Endodermal cell (in vitro differentiated cells): ENCODE measurements at regions not wholly inside any gene's neighbourhood (a gene's known extent, or its start where the extent isn't known, plus 50 kb on each side); places are given as distances from the start of the nearest gene placed in this dataset.
A peak's percentile ranks its signal among the peaks of the same experiment; 100 is the strongest.

Source experiments
- DNase-seq: peaks from one replicate; pipeline ENCODE4 v3.0.0-alpha.2; 2017
- H3K27ac ChIP-seq: 2 replicates; pipeline ENCODE4 v1.5.1; 2013; ENCODE audit warnings: mild to moderate bottlenecking, low read depth, low read length, moderate library complexity
- H3K27me3 ChIP-seq: 2 replicates; pipeline ENCODE4 v1.6.1; 2013; ENCODE audit warnings: mild to moderate bottlenecking, low read length, moderate library complexity; ENCODE audit not compliant: insufficient read depth, control insufficient read depth, poor library complexity, severe bottlenecking
- H3K36me3 ChIP-seq: 2 replicates; pipeline ENCODE4 v1.7.0; 2013; ENCODE audit warnings: mild to moderate bottlenecking, low read length, moderate library complexity; ENCODE audit not compliant: control insufficient read depth, insufficient read depth
- H3K4me1 ChIP-seq: one replicate; pipeline ENCODE4 v1.7.0; 2013; ENCODE audit warnings: low read length; ENCODE audit not compliant: control insufficient read depth, insufficient read depth
- H3K4me3 ChIP-seq: 2 replicates; pipeline ENCODE4 v1.5.1; 2013; ENCODE audit warnings: mild to moderate bottlenecking, low read length, moderate library complexity
- H3K9ac ChIP-seq: 2 replicates; pipeline ENCODE4 v1.6.1; 2013; ENCODE audit warnings: mild to moderate bottlenecking, low read length, moderate library complexity; ENCODE audit not compliant: poor library complexity, severe bottlenecking; ENCODE audit errors: extremely low read depth
- H3K9me3 ChIP-seq: 2 replicates; pipeline ENCODE4 v1.6.1; 2013; ENCODE audit warnings: mild to moderate bottlenecking, low read length, moderate library complexity; ENCODE audit not compliant: control insufficient read depth
- H3K27ac Mint-ChIP-seq: 2 replicates; pipeline ENCODE4 v1.8.0; 2020; ENCODE audit warnings: mixed read lengths
- H3K27me3 Mint-ChIP-seq: 2 replicates; pipeline ENCODE4 v1.8.0; 2021; ENCODE audit warnings: mild to moderate bottlenecking, mixed read lengths; ENCODE audit not compliant: insufficient read depth
- H3K36me3 Mint-ChIP-seq: 2 replicates; pipeline ENCODE4 v1.8.0; 2020; ENCODE audit warnings: low read depth, mixed read lengths
- H3K4me1 Mint-ChIP-seq: 2 replicates; pipeline ENCODE4 v1.8.0; 2020; ENCODE audit warnings: mixed read lengths
- H3K4me3 Mint-ChIP-seq: 2 replicates; pipeline ENCODE4 v1.8.0; 2020; ENCODE audit warnings: mild to moderate bottlenecking, moderate library complexity, mixed read lengths
- H3K9me3 Mint-ChIP-seq: 2 replicates; pipeline ENCODE4 v1.8.0; 2020; ENCODE audit warnings: mild to moderate bottlenecking, mixed read lengths
- WGBS, 2 experiments: methylation state at CpG; one replicate each; pipeline versions ENCODE4 v1.1.5 to v1.1.7; 2013; ENCODE audit warnings: missing lambda C conversion rate in 2 of 2, mixed read lengths in 1 of 2; ENCODE audit not compliant: insufficient coverage in 1 of 2, insufficient read length in 1 of 2; 5-methylcytosine and 5-hydroxymethylcytosine counted together
- TF ChIP-seq, protein P1 (sequence below): fragments of 200-600 bp; sonication (generic); conservative IDR thresholded peaks from 2 replicates; pipeline ENCODE4 v1.5.0; 2021; ENCODE audit warnings: antibody characterized with exemption, mild to moderate bottlenecking

DNA sequence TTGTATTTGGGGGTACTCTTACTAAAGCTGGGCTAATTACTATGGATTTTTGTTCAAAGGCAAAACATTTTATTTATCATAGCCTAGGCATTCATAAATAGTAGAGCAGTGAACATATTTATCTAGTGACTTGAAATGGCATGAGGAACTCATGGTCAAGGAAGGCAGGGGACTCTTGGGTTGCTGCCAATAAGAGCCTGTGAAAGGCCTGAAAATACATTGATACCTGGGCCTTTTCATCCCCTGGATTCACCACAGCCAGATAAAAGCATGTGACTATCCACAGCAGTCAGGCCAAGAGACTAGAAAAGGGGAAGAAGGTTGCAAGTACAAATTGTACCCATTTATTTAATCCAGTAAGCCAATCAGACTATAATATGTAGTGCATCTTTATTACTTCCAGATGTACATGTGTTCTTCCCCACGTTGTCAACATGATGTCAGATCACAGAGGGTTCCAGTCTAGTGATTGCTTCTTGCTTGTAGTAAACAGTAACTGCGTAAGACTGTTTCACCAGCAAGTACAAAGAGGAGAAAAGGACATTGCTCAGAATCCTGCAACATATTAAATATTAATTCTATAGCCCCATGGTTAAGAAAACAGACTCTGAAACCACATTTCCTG is 409.7 kb downstream of the NOVA1 start:
- H3K4me1 ChIP-seq, result no peaks in the 10 kb centered on the region
- no peak overlapping the region for H3K4me3 Mint-ChIP-seq
- H3K27ac Mint-ChIP-seq, result no peak overlapping the region
- TF ChIP-seq, protein P1, sequence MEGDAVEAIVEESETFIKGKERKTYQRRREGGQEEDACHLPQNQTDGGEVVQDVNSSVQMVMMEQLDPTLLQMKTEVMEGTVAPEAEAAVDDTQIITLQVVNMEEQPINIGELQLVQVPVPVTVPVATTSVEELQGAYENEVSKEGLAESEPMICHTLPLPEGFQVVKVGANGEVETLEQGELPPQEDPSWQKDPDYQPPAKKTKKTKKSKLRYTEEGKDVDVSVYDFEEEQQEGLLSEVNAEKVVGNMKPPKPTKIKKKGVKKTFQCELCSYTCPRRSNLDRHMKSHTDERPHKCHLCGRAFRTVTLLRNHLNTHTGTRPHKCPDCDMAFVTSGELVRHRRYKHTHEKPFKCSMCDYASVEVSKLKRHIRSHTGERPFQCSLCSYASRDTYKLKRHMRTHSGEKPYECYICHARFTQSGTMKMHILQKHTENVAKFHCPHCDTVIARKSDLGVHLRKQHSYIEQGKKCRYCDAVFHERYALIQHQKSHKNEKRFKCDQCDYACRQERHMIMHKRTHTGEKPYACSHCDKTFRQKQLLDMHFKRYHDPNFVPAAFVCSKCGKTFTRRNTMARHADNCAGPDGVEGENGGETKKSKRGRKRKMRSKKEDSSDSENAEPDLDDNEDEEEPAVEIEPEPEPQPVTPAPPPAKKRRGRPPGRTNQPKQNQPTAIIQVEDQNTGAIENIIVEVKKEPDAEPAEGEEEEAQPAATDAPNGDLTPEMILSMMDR, result no peak
- 94 to 100% methylated on average over 2 of the region's 2 CpGs for WGBS, 2 experiments
- peaks cover 3% of the 10 kb centered on the region for H3K27me3 Mint-ChIP-seq
- no peak for DNase-seq
- H3K9ac ChIP-seq, result no peak overlapping the region
- no peaks in the 10 kb centered on the region for H3K9me3 ChIP-seq
- peaks cover 2% of the 10 kb centered on the region for H3K4me1 Mint-ChIP-seq
- H3K27ac ChIP-seq, result no peak overlapping the region
- H3K27me3 ChIP-seq, result peaks cover under 1% of the 10 kb centered on the region
- H3K4me3 ChIP-seq, result no peak overlapping the region
- no peaks in the 10 kb centered on the region for H3K9me3 Mint-ChIP-seq
- no peaks in the 10 kb centered on the region for H3K36me3 Mint-ChIP-seq
- H3K36me3 ChIP-seq, result no peaks in the 10 kb centered on the region

DNA sequence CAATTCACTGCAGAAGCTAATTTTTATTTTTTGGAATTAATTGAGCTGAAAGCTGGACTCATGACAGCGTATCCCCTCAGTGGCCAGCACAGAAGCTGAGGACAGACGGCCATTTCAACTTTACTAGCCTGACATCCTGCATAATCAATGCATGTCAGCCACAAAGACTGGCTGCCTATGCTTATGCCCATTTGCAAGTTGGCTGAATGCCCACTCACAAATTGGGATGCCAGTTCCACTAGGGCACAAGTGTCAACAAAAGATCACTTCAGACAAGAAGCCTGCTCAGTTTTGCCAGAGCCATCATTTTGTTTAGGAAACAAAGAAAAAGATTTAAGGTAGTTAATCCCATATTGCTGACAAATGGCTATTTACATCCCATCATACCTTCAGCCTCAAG is 417.6 kb downstream of the NOVA1 start:
- 75 to 90% methylated on average over 2 of the region's 2 CpGs for WGBS, 2 experiments
- Histone ChIP-seq H3K4me1 (no peaks in the 10 kb centered on the region), H3K27me3 (no peaks in the 10 kb centered on the region), H3K9ac (no peak overlapping the region), H3K36me3 (no peaks in the 10 kb centered on the region), H3K27ac (no peak overlapping the region), H3K4me3 (no peak overlapping the region), H3K9me3 (no peaks in the 10 kb centered on the region)
- Mint-ChIP-seq H3K36me3 (no peaks in the 10 kb centered on the region), H3K4me1 (peaks cover 3% of the 10 kb centered on the region), H3K27me3 (no peaks in the 10 kb centered on the region), H3K4me3 (no peak overlapping the region), H3K9me3 (no peaks in the 10 kb centered on the region), H3K27ac (no peak overlapping the region)
- no peak for DNase-seq
- TF ChIP-seq, protein P1, result no peak

DNA sequence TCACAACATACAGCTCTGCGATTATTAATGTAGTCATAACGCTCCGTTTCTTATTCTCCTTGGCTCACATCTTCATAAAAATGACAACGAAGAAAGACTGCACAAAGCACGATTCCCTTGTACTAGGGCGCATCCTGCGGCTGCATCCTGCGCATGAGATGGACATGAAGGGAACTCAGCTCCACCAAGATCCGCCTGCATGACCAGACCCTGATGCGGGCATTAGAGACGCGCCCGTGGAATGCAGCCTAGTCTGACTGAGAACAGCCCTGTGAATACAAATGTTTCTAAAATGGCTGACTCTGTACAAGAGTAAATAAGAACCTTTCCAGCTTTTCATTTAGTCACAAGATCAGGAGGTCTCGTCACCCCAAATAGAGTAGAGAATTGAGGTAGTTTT is 422.2 kb downstream of the NOVA1 start:
- no peak for DNase-seq
- Mint-ChIP-seq H3K4me3 (no peak overlapping the region), H3K36me3 (no peaks in the 10 kb centered on the region), H3K9me3 (no peaks in the 10 kb centered on the region), H3K4me1 (peaks cover 3% of the 10 kb centered on the region), H3K27me3 (no peaks in the 10 kb centered on the region), H3K27ac (no peak overlapping the region)
- H3K27ac ChIP-seq, result peak overlapping the region; percentile 56
- no peak overlapping the region for H3K9ac ChIP-seq
- H3K4me1 ChIP-seq, result no peaks in the 10 kb centered on the region
- TF ChIP-seq, protein P1, result no peak
- no peaks in the 10 kb centered on the region for H3K27me3 ChIP-seq
- no peaks in the 10 kb centered on the region for H3K9me3 ChIP-seq
- no peaks in the 10 kb centered on the region for H3K36me3 ChIP-seq
- WGBS, 2 experiments, result 94 to 95% methylated on average over 13 to 14 of the region's 14 CpGs
- no peak overlapping the region for H3K4me3 ChIP-seq
